Gastroesophageal sphincter (tissue), 3 donors: ENCODE measurements at regions not wholly inside any gene's neighbourhood (a gene's known extent, or its start where the extent isn't known, plus 50 kb on each side); places are given as distances from the start of the nearest gene placed in this dataset.

Source experiments
- CTCF ChIP-seq, 4 experiments: fragments of 200-600 bp in 2 of 4; fragments of 450-650 bp in 2 of 4; sonication (generic) in 1 of 4; IDR thresholded peaks; one replicate each; pipeline ENCODE4 v1.5.1; 2017 to 2019; ENCODE audit warnings: antibody characterized with exemption in 4 of 4, mild to moderate bottlenecking in 2 of 4, moderate library complexity in 2 of 4
- EP300 ChIP-seq: sonication (generic); formaldehyde crosslinking; IDR thresholded peaks from one replicate; pipeline ENCODE4 v1.6.1; 2017; ENCODE audit warnings: antibody characterized with exemption, mild to moderate bottlenecking
- POLR2A ChIP-seq, 2 donors: fragments of 450-650 bp; IDR thresholded peaks; one replicate each; pipeline ENCODE4 v1.6.1; 2017; ENCODE audit warnings: antibody characterized with exemption in 2 of 2, mild to moderate bottlenecking in 2 of 2, moderate library complexity in 1 of 2
- POLR2AphosphoS5 ChIP-seq: sonication (generic); formaldehyde crosslinking; IDR thresholded peaks from one replicate; pipeline ENCODE4 v1.6.1; 2017; ENCODE audit warnings: antibody characterized with exemption

DNA sequence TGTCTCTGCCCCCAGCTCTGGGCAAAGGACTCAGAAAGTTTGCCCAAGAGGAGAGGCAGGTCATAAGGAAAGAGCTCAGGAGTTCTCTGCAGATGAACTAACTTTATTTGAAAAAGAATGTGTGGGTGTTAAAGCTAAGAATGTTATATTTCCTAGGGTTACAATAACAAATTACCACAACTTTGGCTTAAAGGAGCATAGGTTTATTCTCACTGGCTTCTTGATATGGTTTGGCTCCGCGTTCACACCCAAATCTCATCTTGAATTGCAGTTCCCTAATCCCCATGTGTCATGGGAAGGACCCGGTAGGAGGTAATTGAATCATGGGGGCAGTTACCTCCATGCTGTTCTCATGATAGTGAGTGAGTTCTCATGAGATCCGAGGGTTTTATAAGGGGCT lies 383.7 kb upstream of the CFAP20DC start:
- TF ChIP-seq POLR2A (IDR thresholded peaks at IDR 0.05) = no peak
- no peak for TF ChIP-seq CTCF (IDR thresholded peaks at IDR 0.05)
- TF ChIP-seq POLR2AphosphoS5 = no peak
- TF ChIP-seq EP300 = no peak
